Small intestine (tissue), 7 donors: ENCODE measurements at regions not wholly inside any gene's neighbourhood (a gene's known extent, or its start where the extent isn't known, plus 50 kb on each side); places are given as distances from the start of the nearest gene placed in this dataset.
"Not testable (repeated sequence)": the region's sequence is repeated elsewhere in the genome, so short reads cannot be mapped to it uniquely, and the experiment has no call there.

ENCODE experiments used
- DNase-seq, 2 donors: peaks; one replicate each; pipeline versions ENCODE4 v3.0.0 to v3.0.0-alpha.2; 2013
- FAIRE-seq: peaks from 2 replicates; lab custom pipeline; 2012; peaks lifted over from hg19 to GRCh38; lab: Jason Lieb, UNC
- H3K27ac ChIP-seq, 3 donors: one replicate each; pipeline ENCODE4 v1.5.1; 2013; ENCODE audit warnings: low read length in 2 of 3, mild to moderate bottlenecking in 2 of 3, control low read depth in 1 of 3, inconsistent platforms in 1 of 3, low read depth in 1 of 3, moderate library complexity in 1 of 3
- H3K27me3 ChIP-seq, 3 donors: one replicate each; pipeline ENCODE4 v1.6.1; 2013; ENCODE audit warnings: low read length in 3 of 3, inconsistent platforms in 1 of 3; ENCODE audit not compliant: control insufficient read depth in 3 of 3, insufficient read depth in 3 of 3
- H3K36me3 ChIP-seq, 3 donors: one replicate each; pipeline ENCODE4 v1.6.1; 2013; ENCODE audit warnings: low read length in 3 of 3, inconsistent platforms in 1 of 3, low read depth in 1 of 3, mild to moderate bottlenecking in 1 of 3, moderate library complexity in 1 of 3; ENCODE audit not compliant: control insufficient read depth in 3 of 3, insufficient read depth in 2 of 3
- H3K4me1 ChIP-seq, 3 donors: one replicate each; pipeline ENCODE4 v1.6.1; 2013; ENCODE audit warnings: low read length in 2 of 3, inconsistent platforms in 1 of 3, low read depth in 1 of 3, mild to moderate bottlenecking in 1 of 3, moderate library complexity in 1 of 3; ENCODE audit not compliant: control insufficient read depth in 3 of 3, insufficient read depth in 2 of 3
- H3K4me3 ChIP-seq, 3 donors: one replicate each; pipeline ENCODE4 v1.5.1; 2013; ENCODE audit warnings: low read length in 3 of 3, control low read depth in 1 of 3, inconsistent platforms in 1 of 3, low read depth in 1 of 3, mild to moderate bottlenecking in 1 of 3, moderate library complexity in 1 of 3
- H3K9me3 ChIP-seq, 2 donors: one replicate each; pipeline ENCODE4 v1.6.1; 2013; ENCODE audit warnings: low read depth in 1 of 2, low read length in 1 of 2; ENCODE audit not compliant: control insufficient read depth in 2 of 2, insufficient read depth in 1 of 2
- WGBS, 3 donors: extraction: QIAGEN DNeasy Blood & Tissue Kit; methylation state at CpG; one replicate each; pipeline ENCODE4 v1.1.7; 2013; 5-methylcytosine and 5-hydroxymethylcytosine counted together
- donor health status: healthy with polysubstance abuse.
- donor health status: control.
- donor health status: control.
- donor health status: Bipolar disorder and iron deficiency.
- donor health status: healthy.

GRCh38 chr1:82152356-82153271 lies 351.9 kb downstream of the ADGRL2 start:
- no peaks in the 10 kb centered on the region for H3K36me3 ChIP-seq
- WGBS, 3 donors: 30 to 47% (median 45%) methylated on average over 5 of the region's 5 CpGs

DNA sequence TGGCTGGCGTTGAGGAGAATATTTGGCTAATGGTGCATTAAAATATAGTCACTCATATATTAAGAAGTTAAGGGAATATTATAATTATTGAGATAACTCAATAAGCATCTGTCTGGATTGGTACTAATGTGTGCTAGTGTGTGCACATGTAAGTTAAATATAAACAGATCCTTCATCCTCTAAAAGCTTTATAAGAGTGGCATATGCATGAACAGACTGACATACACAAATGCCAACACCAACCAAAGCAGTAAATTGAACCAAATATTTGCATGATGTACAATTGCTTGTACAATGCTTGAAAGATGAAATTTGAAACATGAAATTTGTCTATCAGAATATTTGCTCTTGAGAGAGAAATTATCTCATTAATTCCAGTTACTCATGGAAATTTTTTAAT lies 344.9 kb downstream of the ADGRL2 start:
- H3K36me3 ChIP-seq: no peaks in the 10 kb centered on the region
- H3K27me3 ChIP-seq: no peaks in the 10 kb centered on the region
- no peak for FAIRE-seq
- 82 to 89% (median 88%) methylated on average over 1 of the region's 1 CpG for WGBS, 3 donors
- H3K9me3 ChIP-seq: no peaks in the 10 kb centered on the region
- H3K4me3 ChIP-seq: no peak overlapping the region
- no peak for DNase-seq
- H3K27ac ChIP-seq: no peak overlapping the region
- no peaks in the 10 kb centered on the region for H3K4me1 ChIP-seq

More at GRCh38 chr1:82152356-82153271, 351.9 kb downstream of the ADGRL2 start:
- H3K27ac ChIP-seq: no peak overlapping the region
- FAIRE-seq (no peak), DNase-seq (peak in 1 of 2 donors; percentile 1)
- no peaks in the 10 kb centered on the region for H3K9me3 ChIP-seq
- no peaks in the 10 kb centered on the region for H3K4me1 ChIP-seq
- no peaks in the 10 kb centered on the region for H3K27me3 ChIP-seq
- no peak overlapping the region for H3K4me3 ChIP-seq

- FAIRE-seq: no peak
Observed at GRCh38 chr1:82143108-82143833, 342.5 kb downstream of the ADGRL2 start.

GRCh38 chr1:82141390-82141789 lies 340.7 kb downstream of the ADGRL2 start:
- DNase-seq (no peak), FAIRE-seq (no peak)
- Histone ChIP-seq H3K36me3 (no peaks in the 10 kb centered on the region), H3K4me1 (no peaks in the 10 kb centered on the region), H3K9me3 (peaks cover 0 to 2% of the 10 kb centered on the region in 2 donors), H3K27me3 (no peaks in the 10 kb centered on the region), H3K4me3 (no peak overlapping the region), H3K27ac (no peak overlapping the region)
- WGBS, 3 donors: 63 to 79% (median 72%) methylated on average over 2 of the region's 2 CpGs

More at GRCh38 chr1:82143108-82143833, 342.5 kb downstream of the ADGRL2 start:
- no peaks in the 10 kb centered on the region for H3K4me1 ChIP-seq
- H3K36me3 ChIP-seq: no peaks in the 10 kb centered on the region
- DNase-seq: peak in 1 of 2 donors; percentile 30
- H3K4me3 ChIP-seq: no peak overlapping the region
- H3K27me3 ChIP-seq: no peaks in the 10 kb centered on the region
- 82 to 85% (median 84%) methylated on average over 3 of the region's 3 CpGs for WGBS, 3 donors
- no peaks in the 10 kb centered on the region for H3K9me3 ChIP-seq
- no peak overlapping the region for H3K27ac ChIP-seq

DNA sequence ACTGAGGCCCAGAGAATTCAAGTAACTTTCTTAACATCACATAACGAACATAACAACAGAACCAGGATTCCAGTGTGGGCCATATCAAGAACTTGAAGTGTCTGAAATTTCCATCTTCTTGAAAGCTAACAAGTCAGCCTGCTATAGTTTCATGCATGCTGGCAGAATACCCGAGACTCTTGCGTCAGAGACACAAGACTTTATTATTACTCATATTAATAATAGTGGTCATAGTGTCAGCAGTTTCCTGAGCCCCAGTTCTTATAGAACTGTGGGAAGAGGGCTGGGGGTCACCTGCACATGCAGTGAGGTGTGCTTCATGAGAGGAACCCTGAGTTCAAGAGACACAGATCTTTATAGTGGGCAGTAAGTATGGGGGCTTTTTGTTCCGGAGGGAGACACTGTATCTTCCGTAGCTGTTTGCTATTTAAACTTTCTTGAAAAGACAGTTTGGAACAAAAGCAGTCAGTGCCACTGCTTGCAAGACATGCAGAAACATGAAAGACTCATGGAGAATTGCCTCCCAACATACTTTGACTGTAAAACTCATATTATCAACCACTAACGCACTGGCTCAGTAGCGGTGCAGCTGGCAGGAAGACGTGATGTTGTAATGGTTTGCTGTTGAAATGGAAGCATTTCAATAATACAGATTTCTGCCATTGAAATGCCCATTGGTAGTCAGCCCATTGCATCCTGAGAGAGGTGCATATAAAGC lies 339.2 kb downstream of the ADGRL2 start:
- no peaks in the 10 kb centered on the region for H3K27me3 ChIP-seq
- no peak overlapping the region for H3K4me3 ChIP-seq
- no peak overlapping the region for H3K27ac ChIP-seq
- 90 to 91% (median 90%) methylated on average over 8 of the region's 8 CpGs for WGBS, 3 donors
- no peaks in the 10 kb centered on the region for H3K36me3 ChIP-seq
- DNase-seq: no peak
- no peaks in the 10 kb centered on the region for H3K4me1 ChIP-seq
- peaks cover 0 to 2% of the 10 kb centered on the region in 2 donors for H3K9me3 ChIP-seq
- FAIRE-seq: no peak

DNA sequence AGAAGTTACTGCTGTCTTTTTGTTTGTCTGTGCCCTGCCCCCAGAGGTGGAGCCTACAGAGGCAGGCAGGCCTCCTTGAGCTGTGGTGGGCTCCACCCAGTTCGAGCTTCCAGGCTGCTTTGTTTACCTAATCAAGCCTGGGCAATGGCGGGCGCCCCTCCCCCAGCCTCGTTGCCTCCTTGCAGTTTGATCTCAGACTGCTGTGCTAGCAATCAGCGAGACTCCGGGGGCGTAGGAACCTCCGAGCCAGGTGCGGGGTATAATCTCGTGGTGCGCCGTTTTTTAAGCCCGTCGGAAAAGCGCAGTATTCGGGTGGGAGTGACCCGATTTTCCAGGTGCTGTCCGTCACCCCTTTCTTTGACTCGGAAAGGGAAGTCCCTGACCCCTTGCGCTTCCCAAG lies 335.6 kb downstream of the ADGRL2 start:
- H3K4me3 ChIP-seq, H3K27me3 ChIP-seq, H3K36me3 ChIP-seq, H3K27ac ChIP-seq, H3K4me1 ChIP-seq, FAIRE-seq, DNase-seq, H3K9me3 ChIP-seq: not testable (repeated sequence)
- 84 to 95% (median 90%) methylated on average over 19 to 20 of the region's 20 CpGs for WGBS, 3 donors

DNA sequence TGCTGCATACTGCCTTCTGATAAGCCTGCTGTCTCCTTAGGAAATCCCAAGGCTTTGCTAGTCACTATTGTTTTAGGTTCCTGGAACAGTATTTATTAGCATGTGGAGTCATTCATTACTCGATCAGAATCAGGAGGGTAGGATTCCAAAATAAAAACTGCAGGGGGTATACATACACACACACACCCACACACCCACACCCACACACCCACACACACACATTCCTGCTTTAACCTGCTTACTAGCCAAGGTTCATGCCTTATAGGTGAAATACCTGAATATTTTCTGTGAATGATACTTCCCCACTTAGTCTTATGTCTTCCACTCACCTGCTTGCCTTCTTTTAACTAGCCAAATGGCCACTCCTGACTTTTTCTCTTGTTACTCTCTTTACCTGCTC lies 325.1 kb downstream of the ADGRL2 start:
- H3K4me1 ChIP-seq: no peaks in the 10 kb centered on the region
- no peak for DNase-seq
- H3K9me3 ChIP-seq: no peaks in the 10 kb centered on the region
- H3K27me3 ChIP-seq: no peaks in the 10 kb centered on the region
- H3K27ac ChIP-seq: no peak overlapping the region
- FAIRE-seq: no peak
- WGBS, 3 donors: 61 to 64% (median 62%) methylated on average over 1 of the region's 1 CpG
- no peaks in the 10 kb centered on the region for H3K36me3 ChIP-seq
- no peak overlapping the region for H3K4me3 ChIP-seq

DNA sequence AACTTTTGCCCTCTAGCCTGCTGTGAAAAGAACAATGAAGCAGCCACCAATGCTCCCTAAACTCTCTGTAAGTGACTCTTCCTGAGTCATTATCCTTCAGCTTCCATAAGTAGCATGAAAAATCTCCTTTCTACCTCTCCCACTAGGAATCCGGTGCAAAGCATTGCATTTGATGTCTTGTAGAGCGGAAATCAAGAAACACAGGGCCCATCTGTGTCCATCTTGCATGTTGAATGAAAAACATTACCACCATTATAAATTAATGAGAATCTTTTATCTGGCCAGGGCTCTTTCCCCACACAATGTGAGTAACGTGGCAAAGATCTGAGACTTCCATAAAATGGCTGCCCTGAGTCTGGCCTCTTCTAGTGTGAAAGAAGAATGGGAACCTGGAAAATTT lies 324.4 kb downstream of the ADGRL2 start:
- H3K4me1 ChIP-seq: no peaks in the 10 kb centered on the region
- H3K27me3 ChIP-seq: no peaks in the 10 kb centered on the region
- H3K9me3 ChIP-seq: no peaks in the 10 kb centered on the region
- no peak for FAIRE-seq
- H3K4me3 ChIP-seq: no peak overlapping the region
- H3K27ac ChIP-seq: no peak overlapping the region
- no peak for DNase-seq
- H3K36me3 ChIP-seq: no peaks in the 10 kb centered on the region
- 82 to 86% (median 84%) methylated on average over 3 of the region's 3 CpGs for WGBS, 3 donors
